ENCODE measurements at regions not wholly inside any gene's neighbourhood (a gene's known extent, or its start where the extent isn't known, plus 50 kb on each side); places are given as distances from the start of the nearest gene placed in this dataset.

DNA sequence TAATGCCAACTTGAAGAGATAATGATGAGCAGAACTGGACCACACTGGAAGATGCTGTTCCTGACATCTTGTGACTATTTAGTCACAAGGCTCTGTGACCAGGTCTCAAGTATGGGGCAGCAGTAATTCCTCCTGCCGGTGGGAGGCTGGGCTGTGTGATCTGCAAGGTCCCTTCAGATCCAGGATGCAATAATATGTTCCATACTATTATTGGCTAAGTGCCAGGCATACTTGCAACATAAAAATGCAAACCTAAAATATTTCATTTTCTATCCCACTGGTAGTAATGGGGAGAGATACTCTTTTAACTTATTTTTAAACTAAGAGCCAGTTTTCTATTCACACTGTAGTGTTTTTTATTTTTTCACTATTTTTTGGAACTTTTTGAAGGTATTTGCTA lies 171.5 kb downstream of the CYP26A1 start:
- Mint-ChIP-seq H3K4me3 (no peak overlapping the region), H3K4me1 (ENCODE audit: low read depth in 2 of 2) (no peaks in the 10 kb centered on the region), H3K27ac (no peak overlapping the region), H3K27me3 (peaks cover 19 to 32% of the 10 kb centered on the region in 2 donors), H3K36me3 (no peaks in the 10 kb centered on the region), H3K9me3 (no peaks in the 10 kb centered on the region)
- no peak for ATAC-seq
- no peak for DNase-seq (ENCODE audit: low spot score)

DNA sequence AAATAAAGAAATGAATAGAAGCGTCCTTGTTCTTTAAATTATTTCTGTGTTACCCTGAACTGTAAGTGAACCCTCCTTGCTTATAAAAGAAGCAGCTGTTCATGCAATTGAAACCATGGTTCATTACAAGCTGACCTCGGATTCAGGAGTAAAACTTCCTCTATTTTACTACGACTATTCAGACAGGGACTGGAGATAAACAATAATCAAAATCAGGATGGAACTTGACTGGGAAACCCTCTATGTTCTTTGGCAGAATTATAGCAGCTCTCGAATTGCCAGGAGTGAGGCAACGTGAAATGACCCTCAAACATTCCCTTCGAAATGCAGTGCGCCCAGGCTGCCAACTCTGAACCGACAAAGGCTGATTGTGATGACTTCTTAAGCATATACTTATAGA lies 172.1 kb downstream of the CYP26A1 start:
- no peak for DNase-seq (ENCODE audit: low spot score)
- Mint-ChIP-seq H3K27me3 (peaks cover 16 to 26% of the 10 kb centered on the region in 2 donors), H3K27ac (no peak overlapping the region), H3K36me3 (no peaks in the 10 kb centered on the region), H3K4me3 (no peak overlapping the region), H3K9me3 (no peaks in the 10 kb centered on the region), H3K4me1 (ENCODE audit: low read depth in 2 of 2) (no peaks in the 10 kb centered on the region)
- ATAC-seq = no peak

DNA sequence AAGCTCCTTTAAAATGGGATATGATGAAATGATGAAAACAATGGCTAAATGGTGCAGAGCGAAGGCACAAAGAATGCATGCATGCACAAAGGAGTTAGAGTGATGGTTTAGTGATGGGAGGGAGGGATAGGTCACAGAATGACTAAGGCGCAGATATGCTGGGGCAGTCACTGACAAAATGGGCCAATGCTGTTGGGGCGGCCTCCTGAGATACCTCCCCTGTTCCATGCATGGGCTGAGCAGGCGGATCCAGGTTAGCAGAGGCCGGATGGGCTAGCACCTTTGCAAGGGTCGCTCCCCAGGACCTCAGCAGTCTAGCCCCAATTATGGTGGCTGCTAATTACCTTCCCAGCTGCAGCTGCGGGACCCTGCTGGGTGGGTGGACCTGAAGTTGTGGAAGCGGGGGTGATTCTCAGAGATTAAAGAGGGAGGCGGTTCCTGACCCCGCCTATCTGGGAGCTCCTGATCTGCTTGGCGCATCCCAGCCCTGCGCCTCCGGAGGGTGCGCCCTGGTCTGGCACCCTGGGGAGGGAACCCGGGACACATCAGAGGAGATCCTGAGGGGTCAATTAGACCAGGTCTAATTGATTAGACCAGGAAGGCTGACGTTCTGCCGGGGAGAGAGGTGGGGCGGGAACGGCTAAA lies 175.0 kb downstream of the CYP26A1 start:
- H3K9me3 Mint-ChIP-seq = no peaks in the 10 kb centered on the region
- DNase-seq (ENCODE audit: low spot score) (no peak), ATAC-seq (peak in 1 of 2 donors; percentile 9)
- no peak overlapping the region for H3K4me3 Mint-ChIP-seq
- peaks cover 12 to 26% of the 10 kb centered on the region in 2 donors for H3K27me3 Mint-ChIP-seq
- H3K36me3 Mint-ChIP-seq = no peaks in the 10 kb centered on the region
- no peak overlapping the region for H3K27ac Mint-ChIP-seq
- H3K4me1 Mint-ChIP-seq (ENCODE audit: low read depth in 2 of 2) = no peaks in the 10 kb centered on the region

DNA sequence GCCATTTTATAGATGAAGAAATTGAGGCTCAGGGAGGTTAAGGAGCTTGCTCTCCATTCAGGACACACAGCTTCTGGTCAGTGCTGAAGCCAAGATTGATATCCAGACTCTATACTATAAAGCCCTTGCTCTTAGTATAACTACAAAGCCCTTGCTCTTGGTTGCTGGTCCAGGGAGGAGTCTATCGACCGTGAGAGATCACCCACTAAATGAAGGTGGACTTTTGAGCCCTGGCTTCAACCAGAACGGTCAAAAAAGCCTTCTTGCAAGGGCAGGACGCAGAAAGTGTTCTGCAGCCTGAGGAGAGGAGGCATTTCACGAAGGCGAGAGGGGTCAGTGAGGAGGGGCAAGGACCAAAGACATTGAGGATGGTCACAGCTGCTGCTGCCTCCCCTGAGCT lies 176.3 kb downstream of the CYP26A1 start:
- no peaks in the 10 kb centered on the region for H3K36me3 Mint-ChIP-seq
- H3K27me3 Mint-ChIP-seq = peaks cover 7 to 15% of the 10 kb centered on the region in 2 donors
- no peak for ATAC-seq
- H3K27ac Mint-ChIP-seq = no peak overlapping the region
- no peak for DNase-seq (ENCODE audit: low spot score)
- H3K9me3 Mint-ChIP-seq = no peaks in the 10 kb centered on the region
- H3K4me1 Mint-ChIP-seq (ENCODE audit: low read depth in 2 of 2) = no peaks in the 10 kb centered on the region
- H3K4me3 Mint-ChIP-seq = no peak overlapping the region

DNA sequence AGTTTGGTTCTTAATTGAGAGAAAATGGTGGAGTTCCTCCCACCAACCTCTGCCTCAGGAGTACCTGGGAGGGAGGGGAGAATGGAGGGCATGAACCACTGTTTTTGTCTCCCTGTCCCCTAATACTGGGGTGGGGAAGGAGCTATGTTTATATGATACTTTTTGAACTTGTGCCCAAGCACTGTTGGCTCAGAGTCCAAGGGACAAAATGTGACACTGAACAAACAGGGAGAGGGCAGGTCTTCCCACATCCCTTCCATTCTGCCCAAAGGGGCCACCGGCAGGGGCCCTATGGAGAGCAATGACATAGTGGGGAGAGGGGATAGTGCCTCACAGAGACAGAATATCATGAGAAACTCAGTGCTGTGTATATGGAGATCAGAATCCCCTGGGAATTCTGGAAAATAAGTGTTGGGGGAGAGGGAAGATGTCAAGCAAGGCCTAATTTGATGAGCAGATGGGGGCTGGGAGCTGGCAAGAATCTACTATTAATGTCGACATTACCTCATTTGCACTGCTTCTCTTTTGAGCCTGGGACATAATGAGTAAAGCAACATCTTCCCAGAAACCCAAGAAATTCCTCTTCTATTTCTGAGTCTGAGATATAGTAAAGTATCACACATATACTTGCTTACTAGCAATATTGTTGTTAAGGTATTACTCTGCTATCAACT lies 180.6 kb downstream of the CYP26A1 start:
- H3K36me3 Mint-ChIP-seq = no peaks in the 10 kb centered on the region
- H3K9me3 Mint-ChIP-seq = no peaks in the 10 kb centered on the region
- no peak overlapping the region for H3K4me3 Mint-ChIP-seq
- H3K4me1 Mint-ChIP-seq (ENCODE audit: low read depth in 2 of 2) = no peaks in the 10 kb centered on the region
- DNase-seq (ENCODE audit: low spot score) (no peak), ATAC-seq (no peak)
- peaks cover 0 to 3% of the 10 kb centered on the region in 2 donors for H3K27me3 Mint-ChIP-seq
- H3K27ac Mint-ChIP-seq = no peak overlapping the region

DNA sequence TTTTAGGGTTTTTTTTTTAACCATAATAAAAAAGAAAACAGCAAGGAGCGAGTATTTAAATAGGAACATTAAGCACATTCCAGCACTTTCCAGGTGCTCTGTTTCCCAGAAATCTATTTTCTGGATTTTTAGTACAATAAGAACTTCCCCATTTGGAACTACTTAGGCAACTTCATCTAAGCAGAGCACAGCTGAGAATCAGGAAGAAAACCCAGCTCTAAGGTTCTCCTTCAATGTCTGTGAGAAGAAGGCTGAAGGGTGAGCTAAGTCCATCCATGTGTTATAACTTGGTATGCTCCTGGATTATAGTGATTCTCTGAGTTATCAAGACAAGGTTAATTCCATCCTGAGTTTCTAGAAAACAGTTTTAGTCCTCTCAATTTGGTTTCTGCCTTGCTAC lies 181.9 kb downstream of the CYP26A1 start:
- H3K9me3 Mint-ChIP-seq = no peaks in the 10 kb centered on the region
- no peak overlapping the region for H3K27ac Mint-ChIP-seq
- no peaks in the 10 kb centered on the region for H3K36me3 Mint-ChIP-seq
- no peak overlapping the region for H3K4me3 Mint-ChIP-seq
- ATAC-seq (no peak), DNase-seq (ENCODE audit: low spot score) (no peak)
- no peaks in the 10 kb centered on the region for H3K4me1 Mint-ChIP-seq (ENCODE audit: low read depth in 2 of 2)
- H3K27me3 Mint-ChIP-seq = peaks cover 0 to 3% of the 10 kb centered on the region in 2 donors

Measured in natural killer cell treated with Interleukin-12 subunit alpha and Interleukin-12 subunit beta and Interleukin-15 and Interleukin-18, amount 100 ng/mL, for 72 hours (primary cell).